GM19023 (cell line): ENCODE measurements at regions not wholly inside any gene's neighbourhood (a gene's known extent, or its start where the extent isn't known, plus 50 kb on each side); places are given as distances from the start of the nearest gene placed in this dataset.
"Not testable (repeated sequence)": the region's sequence is repeated elsewhere in the genome, so short reads cannot be mapped to it uniquely, and the experiment has no call there.

Experiments used
- ATAC-seq: cut with Tn5 transposase; IDR thresholded peaks from one replicate; pipeline ENCODE4 v1.9.1; 2021; ENCODE audit warnings: mild to moderate bottlenecking, moderate library complexity; ENCODE audit not compliant: unreplicated experiment

DNA sequence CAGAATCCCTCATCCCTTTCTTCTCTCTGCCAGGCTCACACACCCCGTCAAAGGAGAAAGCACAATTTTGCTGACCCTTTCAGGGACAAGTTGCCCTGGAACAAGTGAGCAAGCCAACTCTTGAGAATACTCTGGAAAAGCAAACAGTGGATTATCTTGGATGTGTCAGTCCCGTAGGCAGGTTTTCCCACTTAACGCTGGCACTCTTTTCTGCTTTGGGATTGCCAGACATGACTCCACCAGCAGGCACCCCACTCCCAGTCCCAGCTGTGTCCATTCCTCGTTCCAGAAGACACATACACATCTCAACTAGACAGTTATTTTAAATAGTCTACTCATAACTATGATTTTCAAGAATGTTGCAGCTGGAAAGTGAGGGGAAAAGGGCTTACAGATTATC lies 145.5 kb upstream of the CDKN3 start:
- no peak for ATAC-seq

DNA sequence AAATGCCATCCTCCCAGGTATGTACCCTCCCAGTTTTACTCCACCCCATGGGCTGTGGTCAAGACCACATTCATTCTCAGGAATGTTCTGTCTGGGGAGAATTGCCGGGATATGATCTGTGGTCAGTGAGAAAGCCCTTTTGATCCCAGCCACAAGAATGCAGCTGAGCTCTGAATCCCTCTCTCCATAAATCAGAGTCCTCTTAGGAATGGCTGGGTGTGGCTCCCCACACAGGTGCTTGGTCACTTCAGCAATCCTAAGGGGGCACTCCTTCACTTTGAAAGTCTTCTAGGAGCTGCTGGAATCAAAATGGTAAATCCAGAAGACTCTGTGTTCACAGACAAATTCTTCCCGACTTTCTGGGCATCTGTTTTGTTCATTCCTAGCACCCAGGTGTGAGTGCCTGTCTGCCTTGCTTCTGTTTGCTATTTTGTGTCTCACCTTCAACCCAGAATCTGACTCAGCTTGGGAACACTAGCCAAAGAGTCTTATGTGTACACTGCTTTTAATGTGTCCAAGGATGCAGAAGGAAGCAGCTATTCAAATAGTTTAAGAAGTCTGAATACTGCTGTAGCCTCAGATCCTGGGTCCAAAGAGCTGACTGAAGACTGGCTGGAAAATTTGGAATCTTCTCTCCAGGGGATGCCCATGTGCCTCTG lies 144.6 kb upstream of the CDKN3 start:
- ATAC-seq = no peak

DNA sequence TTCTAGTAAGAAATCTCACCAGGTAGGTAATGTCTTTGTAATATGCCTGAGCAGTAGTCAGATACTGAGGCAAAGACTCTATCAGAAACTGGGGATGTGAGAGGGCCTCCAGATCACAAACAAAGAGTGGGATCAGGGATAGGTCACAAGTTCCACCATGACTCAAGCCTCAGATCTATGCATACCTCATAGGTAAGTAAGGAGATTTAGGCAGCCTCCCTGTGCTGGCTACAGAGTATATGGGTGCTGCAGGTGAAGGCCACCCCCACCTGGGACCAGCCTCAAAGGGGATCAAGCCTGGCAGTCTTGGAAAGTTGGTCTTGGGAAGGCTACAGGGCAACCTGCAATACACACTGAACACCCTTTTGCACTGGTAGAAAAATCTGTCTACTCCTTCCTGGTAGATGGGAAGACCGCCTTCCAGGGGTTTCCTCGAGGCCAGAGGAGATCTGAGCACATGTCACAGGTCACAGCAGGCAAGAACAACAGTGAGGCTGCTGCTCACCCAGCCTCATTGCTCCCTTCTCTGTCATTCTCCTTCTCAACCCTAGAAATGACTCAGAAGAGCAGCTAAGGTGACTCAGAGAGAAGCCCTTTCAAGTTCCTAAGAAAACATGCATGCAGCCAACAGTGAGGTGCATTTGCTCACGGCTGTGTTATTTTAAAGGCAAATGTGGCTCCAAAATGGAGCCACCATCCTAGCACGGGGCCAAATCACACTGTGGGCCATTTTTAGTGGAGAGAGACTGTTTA lies 143.4 kb upstream of the CDKN3 start:
- ATAC-seq = peak; percentile 69

DNA sequence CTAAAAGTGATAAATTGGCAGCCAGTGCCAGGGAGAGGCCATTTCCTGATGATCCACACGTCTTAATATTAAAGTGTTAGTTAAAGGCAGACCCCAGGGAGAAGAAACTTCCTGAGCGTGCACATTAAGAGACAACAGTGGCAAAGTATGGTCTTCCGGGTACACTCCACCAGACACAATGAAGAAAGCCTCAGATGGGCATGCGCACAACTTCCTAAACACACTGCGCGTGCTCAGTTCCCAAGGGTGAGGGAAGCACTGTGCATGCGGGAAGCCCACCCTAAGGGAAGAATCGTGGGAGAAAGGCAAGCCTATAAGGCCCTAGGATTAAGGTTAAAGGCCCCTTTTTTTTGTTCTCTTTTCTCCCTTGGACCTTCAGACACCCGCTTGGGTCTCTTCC lies 140.7 kb upstream of the CDKN3 start:
- ATAC-seq = no peak

DNA sequence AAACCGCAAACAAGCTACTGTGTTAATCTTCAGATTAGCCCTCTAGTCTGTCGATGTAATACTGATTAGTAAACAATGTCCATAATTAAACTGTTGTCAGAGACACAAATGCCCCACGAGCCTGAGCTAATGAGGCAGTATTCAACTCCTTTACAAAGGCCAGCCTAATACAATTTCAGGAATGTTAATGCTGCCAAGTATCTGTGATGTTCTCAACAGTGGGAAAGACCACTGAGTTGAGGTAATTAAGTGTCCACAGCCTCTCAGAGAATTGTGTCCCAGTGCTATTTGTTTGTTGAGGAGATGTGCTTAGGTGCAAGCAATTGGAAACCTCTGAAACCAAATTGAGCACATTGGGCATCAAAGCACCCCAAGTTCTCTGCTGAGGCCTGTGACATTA lies 139.4 kb upstream of the CDKN3 start:
- no peak for ATAC-seq

DNA sequence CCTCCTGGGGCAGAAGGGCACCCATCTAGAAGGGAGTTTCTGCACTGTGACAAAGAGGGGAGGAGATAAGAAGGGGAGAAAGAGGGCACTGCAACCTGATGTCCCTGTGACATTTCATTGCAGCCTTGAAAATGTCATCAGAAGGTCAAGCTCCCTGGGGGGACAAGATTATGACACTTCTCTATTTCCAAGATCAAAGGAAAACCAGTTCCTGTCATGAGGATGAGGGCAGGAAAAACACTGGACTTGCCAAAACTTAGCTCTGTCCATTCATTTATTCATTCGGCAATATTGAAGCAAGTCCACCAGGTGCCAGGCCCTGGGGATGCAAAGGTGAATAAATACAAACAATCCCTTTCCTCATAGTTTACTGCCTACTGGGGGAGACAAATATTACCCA lies 138.4 kb upstream of the CDKN3 start:
- ATAC-seq = no peak

DNA sequence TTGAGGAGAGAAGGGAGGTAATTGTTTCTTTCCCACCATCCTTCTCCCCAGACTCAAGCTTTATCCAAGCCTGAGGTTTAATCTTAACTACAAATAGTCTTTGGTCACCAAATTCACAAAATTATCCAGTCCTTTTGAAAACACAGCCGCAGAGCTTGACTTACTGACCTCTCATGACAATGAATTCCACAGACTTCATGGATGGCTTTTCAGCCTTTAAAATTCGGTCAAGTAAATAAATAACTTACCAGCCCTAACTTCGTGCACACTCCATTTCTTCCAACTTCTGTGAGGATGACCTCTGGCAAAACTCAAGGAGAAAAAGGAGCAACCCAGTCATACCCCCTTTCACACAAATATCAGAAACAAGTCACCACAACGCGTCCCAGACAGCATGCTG lies 137.0 kb upstream of the CDKN3 start:
- ATAC-seq = no peak

DNA sequence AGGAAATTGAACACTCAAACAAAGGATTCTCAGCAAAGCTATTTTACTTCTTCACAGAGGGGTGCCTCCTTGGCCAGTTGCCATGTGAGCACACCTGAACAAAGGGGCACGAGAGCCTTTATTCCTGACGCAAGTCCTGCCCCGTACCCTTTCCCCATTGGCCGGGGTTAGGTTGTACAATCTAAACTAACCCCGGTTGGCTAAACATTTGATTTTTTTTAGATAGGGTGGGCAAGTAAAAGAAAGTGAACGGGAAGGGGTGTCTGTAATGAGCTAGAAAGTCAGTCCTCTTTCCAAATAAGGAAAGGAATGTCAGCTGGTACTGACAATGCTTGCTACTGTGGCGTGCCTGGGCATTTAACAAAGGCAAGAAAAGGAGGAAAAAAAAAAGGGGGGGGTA lies 135.5 kb upstream of the CDKN3 start:
- ATAC-seq = no peak

DNA sequence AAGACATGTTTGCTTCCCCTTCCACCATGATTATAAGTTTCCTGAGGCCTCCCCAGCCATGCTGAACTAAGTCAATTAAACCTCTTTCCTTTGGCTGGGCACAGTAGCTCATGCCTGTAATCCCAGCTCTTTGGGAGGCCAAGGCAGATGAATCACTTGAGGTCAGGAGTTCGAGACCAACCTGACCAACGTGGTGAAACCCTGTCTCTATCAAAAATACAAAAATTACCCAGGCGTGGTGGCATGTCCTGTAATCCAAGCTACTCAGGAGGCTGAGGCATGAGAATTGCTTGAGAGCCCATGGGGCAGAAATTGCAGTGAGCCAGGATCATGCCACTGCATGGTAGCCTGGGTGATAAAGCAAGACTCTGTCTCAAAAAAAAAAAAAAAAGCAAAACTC lies 130.2 kb upstream of the CDKN3 start:
- ATAC-seq = not testable (repeated sequence)

DNA sequence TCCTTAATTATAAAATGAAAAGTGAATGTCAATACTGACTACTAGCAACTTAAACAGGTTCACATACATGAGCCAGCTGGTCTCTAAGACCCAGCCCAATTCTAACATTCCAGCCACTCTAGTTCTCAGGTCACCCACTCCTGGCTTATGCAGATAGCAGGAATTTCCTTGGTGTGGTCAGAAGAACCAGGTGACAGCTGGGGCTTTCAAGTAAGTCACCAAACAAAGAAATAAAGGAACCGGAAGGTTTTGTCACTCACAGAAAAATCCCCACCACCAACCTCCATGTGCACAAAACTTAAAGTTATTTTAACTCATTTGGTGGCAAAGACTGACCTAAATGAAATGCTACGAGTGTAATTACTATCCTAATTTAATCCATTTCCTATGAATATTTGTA lies 129.6 kb upstream of the CDKN3 start:
- peak; percentile 73 for ATAC-seq

DNA sequence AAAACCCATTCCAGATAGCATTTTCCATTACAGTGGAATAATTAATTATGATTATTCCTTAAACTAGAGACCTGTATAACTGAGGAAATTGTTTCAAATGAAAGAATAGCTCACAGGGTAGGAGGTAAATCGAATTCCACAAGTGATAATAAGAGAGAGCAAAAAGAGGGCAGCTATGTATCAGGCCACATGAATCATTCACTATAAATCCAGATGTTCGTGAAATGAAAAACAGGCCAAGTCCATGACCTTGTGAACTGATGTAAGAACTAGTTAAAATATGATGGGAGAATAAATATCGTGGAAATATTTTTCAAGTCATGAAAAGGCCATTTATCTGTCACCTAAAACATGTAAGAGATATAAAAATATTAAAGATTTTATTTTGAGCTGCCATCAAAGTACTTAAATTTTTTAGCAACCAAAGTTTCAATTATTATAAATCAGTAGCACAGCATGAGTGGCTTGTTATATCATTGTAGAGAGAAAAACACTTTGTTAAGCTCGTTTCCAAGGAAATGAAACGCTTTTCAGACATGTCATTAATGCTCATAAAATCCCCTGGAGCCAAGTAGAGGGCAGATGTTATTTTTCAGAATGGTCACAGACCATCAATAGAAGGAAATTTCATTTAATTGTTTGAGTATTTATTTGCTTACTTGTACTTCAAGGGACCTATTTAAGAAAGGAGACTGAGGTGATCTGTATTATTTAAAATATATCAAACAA lies 120.6 kb upstream of the CDKN3 start:
- no peak for ATAC-seq

DNA sequence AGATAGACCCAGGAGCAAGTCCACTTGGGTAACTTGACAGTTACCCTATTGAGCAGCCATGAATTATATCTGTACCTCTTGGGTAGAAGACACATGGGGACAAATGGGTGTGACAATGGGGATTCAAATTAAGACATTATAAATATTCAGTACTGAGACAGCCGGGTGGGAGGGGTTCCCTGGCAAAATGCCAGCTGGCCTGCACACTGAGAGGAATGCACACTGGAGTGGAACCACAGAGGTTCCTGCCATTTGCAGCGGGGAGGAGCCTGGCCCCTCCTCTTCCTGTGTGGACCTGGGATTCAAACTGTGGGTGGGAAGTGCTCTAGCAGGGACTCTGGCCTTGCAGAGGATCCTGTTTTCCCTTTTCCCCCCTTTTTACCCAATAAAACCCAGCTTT lies 118.7 kb upstream of the CDKN3 start:
- ATAC-seq = no peak

DNA sequence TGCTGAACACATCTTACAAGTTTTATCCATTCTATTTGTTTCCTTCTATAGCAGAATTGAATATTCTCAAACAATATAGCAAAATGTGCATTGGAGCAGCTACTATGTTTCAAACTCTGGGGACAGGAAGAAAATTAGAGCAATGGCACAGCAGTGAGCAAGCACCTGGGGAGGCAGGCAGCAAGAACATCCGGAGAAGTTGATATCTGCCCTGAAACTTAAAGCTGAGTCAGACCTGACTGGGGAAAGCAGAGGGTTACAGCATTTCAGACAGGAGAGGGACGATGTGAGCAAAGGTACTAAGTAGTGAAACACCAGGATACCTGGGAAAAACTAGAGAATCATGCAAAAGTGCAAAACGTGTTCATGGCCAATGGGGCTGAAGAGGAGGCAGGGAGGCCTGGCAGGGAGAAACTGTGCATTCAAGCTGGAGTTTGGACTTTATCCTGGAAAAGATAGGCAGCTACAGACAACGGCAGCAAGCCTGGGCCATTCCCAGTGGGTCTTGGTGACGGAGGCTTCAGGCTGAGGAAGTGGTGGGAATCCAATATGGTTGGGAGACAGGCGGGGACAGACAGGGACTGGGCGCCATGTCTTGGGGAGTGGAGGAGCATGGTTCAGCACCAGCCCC lies 118.0 kb upstream of the CDKN3 start:
- no peak for ATAC-seq

DNA sequence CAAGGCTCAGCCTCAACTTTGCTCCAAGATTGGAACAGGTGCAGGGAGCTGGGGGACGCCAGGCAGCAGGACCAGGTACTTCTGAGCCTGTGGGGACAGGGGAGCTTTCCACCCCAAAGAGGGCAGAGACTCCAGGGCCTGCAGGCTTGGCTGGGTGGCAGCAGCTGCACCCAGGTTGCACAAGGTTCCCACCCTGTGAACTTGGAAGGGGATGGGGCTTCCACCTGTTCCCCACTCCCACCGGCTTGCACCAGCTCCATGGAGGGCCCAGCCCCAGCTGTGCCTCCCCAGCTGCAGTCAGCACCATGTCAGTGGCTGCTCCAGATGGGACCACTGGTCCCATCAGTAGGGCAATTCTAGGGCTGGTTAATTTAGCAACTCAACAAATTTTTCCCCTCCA lies 114.0 kb upstream of the CDKN3 start:
- ATAC-seq = no peak

DNA sequence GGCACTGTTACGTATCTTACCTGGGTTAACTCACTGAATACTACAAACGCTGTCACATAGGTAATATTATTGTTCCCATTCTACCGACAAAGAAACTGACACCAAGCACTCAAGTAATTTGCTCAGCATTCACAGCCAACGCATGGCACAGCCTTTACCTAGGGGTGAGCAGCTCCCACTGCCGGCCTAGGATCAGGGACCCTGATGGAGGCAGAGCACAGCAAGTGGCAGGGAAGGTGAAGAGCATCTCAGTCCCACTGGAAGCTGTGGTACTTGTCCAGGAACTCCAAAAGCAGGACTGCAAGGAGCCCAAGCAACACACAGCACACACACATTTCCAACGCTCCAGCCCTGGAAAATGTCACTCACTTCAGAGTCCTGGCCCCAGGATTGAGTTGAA lies 111.8 kb upstream of the CDKN3 start:
- ATAC-seq = no peak

DNA sequence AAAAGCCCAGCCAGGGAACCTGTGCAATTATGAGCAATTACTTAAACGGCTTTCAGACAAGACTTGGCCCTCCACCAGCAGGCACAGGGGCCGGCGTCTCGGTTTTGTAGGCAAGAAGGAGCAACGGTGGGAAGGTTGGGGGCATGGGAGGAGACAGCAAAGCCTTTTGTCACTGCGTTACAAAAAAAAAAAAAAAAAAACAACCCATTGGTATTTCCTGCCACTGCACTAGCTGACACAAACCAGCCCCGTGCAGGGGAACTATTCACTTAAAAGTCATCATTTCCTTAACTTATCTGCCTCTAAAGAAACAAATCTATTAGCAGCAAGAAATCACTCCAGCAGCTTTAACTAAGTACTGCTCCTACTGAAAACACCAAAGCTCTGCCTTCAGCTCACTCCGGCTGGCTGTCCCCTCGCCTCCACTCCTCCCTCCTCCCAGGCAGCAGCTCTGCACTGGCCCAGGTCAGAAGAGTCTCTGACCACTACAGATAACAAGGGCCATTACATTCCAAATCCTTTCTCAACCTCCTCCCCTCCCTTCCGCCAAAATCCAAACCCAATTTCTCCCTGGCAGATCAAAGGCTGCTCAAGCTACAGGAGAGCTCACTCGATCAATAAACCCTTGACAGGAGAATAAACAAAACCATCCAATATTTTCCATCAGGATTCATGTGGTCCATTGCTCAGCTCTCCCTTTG lies 105.2 kb upstream of the CDKN3 start:
- ATAC-seq = no peak

DNA sequence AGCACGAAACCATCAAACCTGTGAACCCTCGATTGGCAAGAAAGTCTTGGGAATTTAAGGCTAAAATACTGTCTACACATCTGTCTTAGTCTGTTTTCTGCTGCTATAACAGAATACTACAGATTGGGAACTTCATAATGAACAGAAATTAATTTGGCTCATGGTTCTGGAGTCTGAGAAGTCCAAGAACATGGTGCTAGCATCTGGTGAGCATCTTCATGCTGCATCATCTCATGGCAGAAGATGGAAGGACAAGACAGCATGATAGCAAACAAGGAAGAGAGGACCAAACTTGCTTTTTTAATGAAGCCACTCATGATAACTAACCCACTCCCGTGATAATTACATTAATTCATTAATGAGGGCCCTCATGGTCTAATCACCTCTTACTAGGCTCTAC lies 102.0 kb upstream of the CDKN3 start:
- ATAC-seq = no peak

DNA sequence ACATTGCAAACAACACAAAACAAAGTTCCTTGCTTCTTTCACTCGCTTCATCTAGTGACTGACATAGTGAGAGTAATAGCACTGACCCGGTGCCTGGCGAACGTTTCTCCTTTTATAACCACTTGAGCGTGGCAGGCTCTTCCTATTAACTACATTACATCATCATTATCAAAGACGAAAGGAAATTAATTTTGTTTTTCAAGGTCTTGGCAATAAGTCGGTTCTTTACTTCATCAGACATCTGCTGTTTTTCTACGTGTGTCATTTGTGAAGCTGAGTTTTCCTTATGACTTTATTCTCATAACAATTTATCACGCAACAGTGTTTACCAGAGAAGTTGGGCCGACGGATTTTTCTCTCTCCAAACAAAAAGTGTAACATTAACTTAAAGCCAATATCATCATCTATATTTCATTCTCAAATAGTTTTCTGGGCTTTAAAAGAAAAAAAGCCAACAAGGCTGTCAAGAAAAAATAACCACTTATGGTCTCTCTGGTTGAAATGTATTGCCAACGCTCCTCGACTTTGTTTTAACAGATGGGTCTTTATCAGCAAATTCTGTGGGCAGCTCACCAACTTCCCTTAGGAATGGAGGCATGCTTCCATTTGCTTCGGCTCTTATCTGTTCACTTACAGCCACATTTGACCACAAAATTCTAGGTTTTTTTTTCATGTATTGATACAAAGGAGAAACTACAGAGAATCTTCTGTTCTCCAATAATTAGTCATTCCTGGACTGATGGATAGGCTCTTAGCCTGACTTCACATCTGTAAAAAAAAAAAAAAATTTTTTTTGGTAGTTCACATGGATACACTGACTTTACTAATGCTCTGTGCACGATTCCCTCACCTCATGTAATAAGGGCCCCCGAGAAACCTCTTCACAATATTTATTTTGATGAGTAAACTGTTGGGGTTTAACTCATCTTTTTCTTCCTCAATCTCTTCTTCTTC lies 97.1 kb upstream of the CDKN3 start:
- no peak for ATAC-seq

DNA sequence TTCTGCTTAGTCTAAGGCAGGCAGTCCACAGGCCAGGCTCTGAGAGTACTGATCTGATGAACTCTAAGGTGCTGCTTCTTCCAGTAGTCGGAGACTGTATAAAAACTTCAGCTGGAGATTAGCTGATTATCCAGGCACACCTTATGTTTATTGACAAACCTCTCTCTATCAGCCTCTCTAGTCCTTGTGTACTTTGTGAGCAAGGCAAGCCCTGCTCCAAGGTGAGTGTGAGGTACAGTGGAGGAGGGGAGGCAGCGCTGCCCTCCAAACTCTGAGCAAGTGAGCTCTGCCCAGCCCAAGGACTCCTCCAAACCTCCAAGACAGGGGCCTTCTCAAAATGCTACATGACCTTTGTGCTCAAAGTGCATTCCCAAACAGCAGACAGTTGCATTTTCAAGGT lies 95.9 kb upstream of the CDKN3 start:
- no peak for ATAC-seq

DNA sequence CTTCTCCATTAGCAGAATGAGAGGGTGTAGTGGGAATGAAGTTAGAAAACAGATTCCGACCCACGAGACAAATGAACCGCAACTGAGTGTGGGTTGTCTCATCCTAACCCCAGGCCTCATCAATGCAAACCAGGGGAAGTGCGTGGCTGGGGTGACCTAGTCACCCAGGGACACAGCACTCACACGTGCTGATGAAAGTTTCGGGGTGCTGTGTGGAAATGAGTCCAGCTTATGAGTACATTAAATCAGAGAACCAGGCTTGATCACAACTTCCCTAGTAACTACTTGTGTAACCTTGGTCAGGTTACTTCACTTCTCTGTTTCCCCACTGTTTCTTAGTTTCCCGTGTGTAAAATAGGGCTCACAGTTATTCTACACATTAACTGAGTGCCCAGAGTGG lies 95.4 kb upstream of the CDKN3 start:
- no peak for ATAC-seq
